MCF 10A (cell line): ENCODE measurements at regions not wholly inside any gene's neighbourhood (a gene's known extent, or its start where the extent isn't known, plus 50 kb on each side); places are given as distances from the start of the nearest gene placed in this dataset.

Source experiments
- BruUV-seq: library from RNA; stranded (reverse); fragments of 400-500 nt; replicated peaks from 2 replicates; lab custom pipeline; 2021; lab: Mats Ljungman, UMichigan
- CTCF ChIA-PET: fragments of 300-600 bp; sonication (Branson Sonifier 250); formaldehyde crosslinking; extraction: SDS; loops from one replicate; lab custom pipeline; 2021; ENCODE audit warnings: antibody characterized with exemption, inconsistent platforms; lab: Yijun Ruan, JAX
- POLR2A ChIA-PET: fragments of 300-600, 350-650 bp; sonication (Branson Sonifier 250); formaldehyde crosslinking; extraction: SDS; loops from one replicate; lab custom pipeline; 2020; ENCODE audit warnings: antibody characterized with exemption, inconsistent platforms; lab: Yijun Ruan, JAX
- DNase-seq: peaks from one replicate; pipeline ENCODE4 v3.0.0-alpha.2; 2018; ENCODE audit not compliant: unreplicated experiment
- H3K27ac Mint-ChIP-seq: one replicate; pipeline ENCODE4 v1.8.0; 2022; ENCODE audit warnings: mild to moderate bottlenecking, low read depth, mixed read lengths; ENCODE audit not compliant: unreplicated experiment
- H3K27me3 Mint-ChIP-seq: one replicate; pipeline ENCODE4 v1.8.0; 2022; ENCODE audit warnings: mixed read lengths; ENCODE audit not compliant: insufficient read depth, unreplicated experiment
- H3K36me3 Mint-ChIP-seq: one replicate; pipeline ENCODE4 v1.8.0; 2022; ENCODE audit warnings: mild to moderate bottlenecking, moderate library complexity, mixed read lengths; ENCODE audit not compliant: insufficient read depth, unreplicated experiment
- H3K4me1 Mint-ChIP-seq: one replicate; pipeline ENCODE4 v1.8.0; 2022; ENCODE audit warnings: mixed read lengths; ENCODE audit not compliant: insufficient read depth, unreplicated experiment
- H3K4me3 Mint-ChIP-seq: one replicate; pipeline ENCODE4 v1.8.0; 2022; ENCODE audit warnings: mild to moderate bottlenecking, moderate library complexity, mixed read lengths; ENCODE audit not compliant: unreplicated experiment
- H3K9me3 Mint-ChIP-seq: one replicate; pipeline ENCODE4 v1.8.0; 2022; ENCODE audit warnings: mixed read lengths; ENCODE audit not compliant: unreplicated experiment
- CTCF ChIP-seq: fragments of 200-600 bp; IDR thresholded peaks from one replicate; pipeline ENCODE4 v1.8.0; 2022; ENCODE audit warnings: antibody characterized with exemption, mild to moderate bottlenecking; ENCODE audit not compliant: unreplicated experiment
- intact Hi-C: fragments of 100-400 bp; cut with micrococcal nuclease; formaldehyde crosslinking; loops from 2 replicates; pipeline ENCODE4 v1.14.1; 2022

GRCh38 chr3:69562020-69562419 lies 176.1 kb upstream of the FRMD4B start:
- ChIA-PET POLR2A (no interaction called here), CTCF (no interaction called here)
- H3K9me3 Mint-ChIP-seq = peaks cover 15% of the 10 kb centered on the region
- no peaks in the 10 kb centered on the region for H3K36me3 Mint-ChIP-seq
- no peak overlapping the region for H3K4me3 Mint-ChIP-seq
- no peak for TF ChIP-seq CTCF
- BruUV-seq = no TSS peak
- peaks cover 19% of the 10 kb centered on the region for H3K4me1 Mint-ChIP-seq
- intact Hi-C loops = no loop called here
- no peak for DNase-seq
- no peak overlapping the region for H3K27ac Mint-ChIP-seq
- no peaks in the 10 kb centered on the region for H3K27me3 Mint-ChIP-seq

- H3K9me3 Mint-ChIP-seq = peaks cover 9% of the 10 kb centered on the region
- BruUV-seq = no TSS peak
- POLR2A ChIA-PET = no interaction called here
- CTCF ChIA-PET = interaction anchor here (0.7 kb wide), 1 partner anchor 10 kb away, joined by 3 read pairs; no protein-coding TSS in a partner anchor
- H3K36me3 Mint-ChIP-seq = no peaks in the 10 kb centered on the region
- no peak overlapping the region for H3K27ac Mint-ChIP-seq
- peaks cover 19% of the 10 kb centered on the region for H3K4me1 Mint-ChIP-seq
- no peak for TF ChIP-seq CTCF
- intact Hi-C loops = no loop called here
- no peak overlapping the region for H3K4me3 Mint-ChIP-seq
- no peak for DNase-seq
- H3K27me3 Mint-ChIP-seq = no peaks in the 10 kb centered on the region
Measured at GRCh38 chr3:69560818-69561217, 174.9 kb upstream of the FRMD4B start.

GRCh38 chr3:69560116-69560515 lies 174.2 kb upstream of the FRMD4B start:
- no TSS peak for BruUV-seq
- intact Hi-C loops = no loop called here
- H3K27ac Mint-ChIP-seq = no peak overlapping the region
- peaks cover 7% of the 10 kb centered on the region for H3K9me3 Mint-ChIP-seq
- H3K4me1 Mint-ChIP-seq = peaks cover 19% of the 10 kb centered on the region
- H3K27me3 Mint-ChIP-seq = no peaks in the 10 kb centered on the region
- no peak for TF ChIP-seq CTCF
- no peak for DNase-seq
- ChIA-PET CTCF (no interaction called here), POLR2A (no interaction called here)
- H3K36me3 Mint-ChIP-seq = no peaks in the 10 kb centered on the region
- H3K4me3 Mint-ChIP-seq = no peak overlapping the region

GRCh38 chr3:69558912-69559311 lies 173.0 kb upstream of the FRMD4B start:
- Mint-ChIP-seq H3K27ac (no peak overlapping the region), H3K9me3 (peaks cover 7% of the 10 kb centered on the region), H3K36me3 (no peaks in the 10 kb centered on the region), H3K4me1 (peaks cover 19% of the 10 kb centered on the region), H3K27me3 (no peaks in the 10 kb centered on the region), H3K4me3 (no peak overlapping the region)
- DNase-seq = peak; percentile 97
- ChIA-PET CTCF (interaction anchor here (0.9 kb wide), 1 partner anchor 15 kb away, joined by 3 read pairs; no protein-coding TSS in a partner anchor), POLR2A (interaction anchor here (0.6 to 3.7 kb wide), 10 partner anchors 11 to 232 kb away, joined by 3 to 55 read pairs (median 3); no protein-coding TSS in a partner anchor)
- no TSS peak for BruUV-seq
- intact Hi-C loops = no loop called here
- no peak for TF ChIP-seq CTCF
